B cell (primary cell): ENCODE measurements at regions not wholly inside any gene's neighbourhood (a gene's known extent, or its start where the extent isn't known, plus 50 kb on each side); places are given as distances from the start of the nearest gene placed in this dataset.

Source experiments
- ATAC-seq: fragments of 200-7000 bp; cut with Tn5 transposase; one replicate; pipeline ENCODE4 v1.10.0; 2021; ENCODE audit warnings: low read depth, mild to moderate bottlenecking, moderate number of reproducible peaks, moderate library complexity
- CTCF ChIA-PET: fragments of 350-600 bp; sonication (Branson Sonifier 250); formaldehyde crosslinking; loops from one replicate; lab custom pipeline; 2021; ENCODE audit warnings: antibody characterized with exemption, inconsistent platforms; lab: Charles Lee
- POLR2A ChIA-PET: fragments of 350-600 bp; sonication (Branson Sonifier 250); formaldehyde crosslinking; loops from one replicate; lab custom pipeline; 2021; ENCODE audit warnings: antibody characterized with exemption; lab: Charles Lee
- DNase-seq: peaks from one replicate; pipeline ENCODE4 v3.0.0; 2013
- H2AFZ ChIP-seq: 2 replicates; pipeline ENCODE4 v1.6.1; 2012; ENCODE audit warnings: mild to moderate bottlenecking, low read depth, low read length; ENCODE audit not compliant: insufficient read depth, poor library complexity, severe bottlenecking
- H3K27ac ChIP-seq, 2 donors: 1 replicate in 1 of 2; 2 replicates in 1 of 2; pipeline ENCODE4 v1.5.1; 2012 to 2013; ENCODE audit warnings: low read length in 2 of 2, mild to moderate bottlenecking in 2 of 2, moderate library complexity in 1 of 2
- H3K27me3 ChIP-seq, 4 experiments: fragments of 200-600 bp in 1 of 4; sonication (generic) in 1 of 4; replicated peaks in 1 of 4; 1 replicate in 2 of 4; 2 replicates in 2 of 4; pipeline versions ENCODE4 v1.6.1 to v1.7.0; 2013 to 2016; ENCODE audit warnings: low read length in 3 of 4, mild to moderate bottlenecking in 2 of 4, mixed read lengths in 1 of 4, moderate library complexity in 1 of 4; ENCODE audit not compliant: insufficient read depth in 4 of 4, control insufficient read depth in 3 of 4; ENCODE audit errors: control extremely low read depth in 1 of 4
- H3K36me3 ChIP-seq, 2 experiments: replicated peaks in 1 of 2; 1 replicate in 1 of 2; 2 replicates in 1 of 2; pipeline versions ENCODE4 v1.6.1 to v1.7.1; 2013; ENCODE audit warnings: low read length in 1 of 2; ENCODE audit not compliant: insufficient read depth in 2 of 2, control insufficient read depth in 1 of 2; ENCODE audit errors: control extremely low read depth in 1 of 2, extremely low read depth in 1 of 2
- H3K4me1 ChIP-seq, 2 donors: fragments of 200-600 bp in 1 of 2; sonication (generic) in 1 of 2; 1 replicate in 1 of 2; 2 replicates in 1 of 2; pipeline versions ENCODE4 v1.5.1 to v1.6.1; 2013 to 2017; ENCODE audit warnings: low read length in 2 of 2; ENCODE audit not compliant: control insufficient read depth in 2 of 2, insufficient read depth in 2 of 2
- H3K4me2 ChIP-seq: replicated peaks from 2 replicates; pipeline ENCODE3; 2012; ENCODE audit warnings: mild to moderate bottlenecking, low read depth, low read length; ENCODE audit not compliant: poor library complexity, severe bottlenecking
- H3K4me3 ChIP-seq, 5 experiments: fragments of 200-600 bp in 1 of 5; sonication (generic) in 1 of 5; 1 replicate in 3 of 5; 2 replicates in 2 of 5; pipeline versions ENCODE4 v1.5.1 to v1.7.0; 2011 to 2016; ENCODE audit warnings: low read length in 4 of 5, mild to moderate bottlenecking in 4 of 5, low read depth in 2 of 5, control low read depth in 1 of 5, moderate library complexity in 1 of 5; ENCODE audit not compliant: insufficient read depth in 1 of 5; ENCODE audit errors: control extremely low read depth in 1 of 5, extremely low read depth in 1 of 5
- H3K79me2 ChIP-seq: fragments of 200-600 bp; sonication (generic); one replicate; pipeline ENCODE4 v1.6.0; 2016; ENCODE audit warnings: low read length; ENCODE audit not compliant: control insufficient read depth, insufficient read depth
- H3K9ac ChIP-seq: fragments of 200-600 bp; sonication (generic); 2 replicates; pipeline ENCODE4 v1.6.1; 2017; ENCODE audit warnings: mild to moderate bottlenecking, low read length, moderate library complexity
- H3K9me3 ChIP-seq, 3 donors: one replicate each; pipeline versions ENCODE4 v1.6.1 to v1.7.1; 2013; ENCODE audit warnings: low read length in 2 of 3; ENCODE audit not compliant: control insufficient read depth in 2 of 3, insufficient read depth in 1 of 3; ENCODE audit errors: control extremely low read depth in 1 of 3
- H4K20me1 ChIP-seq: 2 replicates; pipeline ENCODE4 v1.6.0; 2012; ENCODE audit warnings: mild to moderate bottlenecking, low read length; ENCODE audit not compliant: insufficient read depth, control insufficient read depth, poor library complexity, severe bottlenecking
- H3K27ac Mint-ChIP-seq: one replicate; pipeline ENCODE4 v1.8.0; 2021; ENCODE audit warnings: mixed read lengths
- H3K27me3 Mint-ChIP-seq: one replicate; pipeline ENCODE4 v1.8.0; 2021; ENCODE audit warnings: mixed read lengths
- H3K4me1 Mint-ChIP-seq: one replicate; pipeline ENCODE4 v1.8.0; 2021; ENCODE audit warnings: mixed read lengths
- H3K4me3 Mint-ChIP-seq: one replicate; pipeline ENCODE4 v1.8.0; 2021; ENCODE audit warnings: mixed read lengths
- H3K9me3 Mint-ChIP-seq: one replicate; pipeline ENCODE4 v1.8.0; 2022; ENCODE audit warnings: mixed read lengths; ENCODE audit not compliant: insufficient read depth
- CTCF ChIP-seq: fragments of 200-600 bp; IDR thresholded peaks from one replicate; pipeline ENCODE4 v1.8.0; 2022; ENCODE audit warnings: antibody characterized with exemption, mild to moderate bottlenecking
- EZH2 ChIP-seq: IDR thresholded peaks from 2 replicates; pipeline ENCODE4 v1.6.1; 2012; ENCODE audit warnings: borderline replicate concordance, low read depth, mild to moderate bottlenecking, moderate library complexity, low read length; ENCODE audit not compliant: insufficient read depth, poor library complexity, severe bottlenecking
- WGBS: methylation state at CpG from one replicate; pipeline ENCODE4 v1.1.5; 2013; ENCODE audit warnings: missing lambda C conversion rate; ENCODE audit not compliant: insufficient coverage; 5-methylcytosine and 5-hydroxymethylcytosine counted together
- intact Hi-C: fragments of 100-400 bp; cut with micrococcal nuclease; formaldehyde crosslinking; loops from one replicate; pipeline ENCODE4 v1.10.0; 2022

DNA sequence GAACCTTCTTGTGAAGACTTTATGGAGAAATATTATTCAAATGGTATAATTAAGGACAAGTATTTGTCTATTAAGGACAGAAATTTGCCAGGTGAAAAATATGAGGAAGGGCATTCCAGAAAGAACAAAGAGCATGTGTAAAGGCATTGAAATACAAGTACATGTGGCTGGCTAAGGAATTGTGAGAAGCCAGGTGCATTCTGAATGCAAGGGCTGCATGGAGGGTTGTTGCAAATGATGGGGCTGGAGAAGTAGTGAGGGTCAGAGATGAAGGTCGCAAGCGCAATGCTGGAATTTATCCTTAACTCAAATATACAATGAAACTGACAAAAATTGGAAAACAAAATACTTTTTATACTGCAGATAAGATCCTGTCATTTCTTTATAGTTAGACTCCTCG lies 437.7 kb downstream of the ADAMTS20 start:
- H3K27me3 Mint-ChIP-seq, result no peaks in the 10 kb centered on the region

GRCh38 chr12:43113616-43114015 lies 438.4 kb downstream of the ADAMTS20 start:
- H3K4me3 Mint-ChIP-seq, result no peak overlapping the region
- Histone ChIP-seq H2AFZ (no peak overlapping the region), H4K20me1 (no peaks in the 10 kb centered on the region), H3K4me3 (no peak overlapping the region), H3K27me3 (no peaks in the 10 kb centered on the region), H3K36me3 (no peaks in the 10 kb centered on the region), H3K9ac (no peak overlapping the region), H3K9me3 (no peaks in the 10 kb centered on the region), H3K27ac (no peak overlapping the region), H3K4me2 (no peak overlapping the region), H3K4me1 (peaks cover 0 to 2% of the 10 kb centered on the region in 2 donors), H3K79me2 (no peaks in the 10 kb centered on the region)
- WGBS, result 72% methylated on average over 2 of the region's 4 CpGs
- H3K27ac Mint-ChIP-seq, result no peak overlapping the region
- POLR2A ChIA-PET, result no interaction called here
- peaks cover 3% of the 10 kb centered on the region for H3K4me1 Mint-ChIP-seq
- TF ChIP-seq CTCF (no peak), EZH2 (no peak)
- H3K9me3 Mint-ChIP-seq, result no peaks in the 10 kb centered on the region
- intact Hi-C loops, result no loop called here
- ATAC-seq (no peak), DNase-seq (no peak)
- H3K27me3 Mint-ChIP-seq, result no peaks in the 10 kb centered on the region
- CTCF ChIA-PET, result no interaction called here

More for the DNA sequence above, 437.7 kb downstream of the ADAMTS20 start:
- Histone ChIP-seq H4K20me1 (no peaks in the 10 kb centered on the region), H3K9ac (no peak overlapping the region), H3K79me2 (no peaks in the 10 kb centered on the region), H2AFZ (no peak overlapping the region), H3K36me3 (no peaks in the 10 kb centered on the region), H3K4me2 (no peak overlapping the region), H3K27ac (no peak overlapping the region), H3K4me3 (no peak overlapping the region), H3K27me3 (no peaks in the 10 kb centered on the region), H3K9me3 (no peaks in the 10 kb centered on the region), H3K4me1 (peaks cover 0 to 2% of the 10 kb centered on the region in 2 donors)
- no peak overlapping the region for H3K4me3 Mint-ChIP-seq
- no peak for DNase-seq
- ChIA-PET CTCF (interaction anchor here (0.6 kb wide), 1 partner anchor 1830 kb away, joined by 3 read pairs; no protein-coding TSS in a partner anchor), POLR2A (no interaction called here)
- H3K9me3 Mint-ChIP-seq, result no peaks in the 10 kb centered on the region
- ATAC-seq, result no peak
- WGBS, result no CpG with 5 or more reads among the region's 3 CpGs
- no peak overlapping the region for H3K27ac Mint-ChIP-seq
- H3K4me1 Mint-ChIP-seq, result peaks cover 3% of the 10 kb centered on the region
- intact Hi-C loops, result no loop called here
- no peak for TF ChIP-seq CTCF
- TF ChIP-seq EZH2, result no peak
